ENCODE measurements at regions not wholly inside any gene's neighbourhood (a gene's known extent, or its start where the extent isn't known, plus 50 kb on each side); places are given as distances from the start of the nearest gene placed in this dataset.

DNA sequence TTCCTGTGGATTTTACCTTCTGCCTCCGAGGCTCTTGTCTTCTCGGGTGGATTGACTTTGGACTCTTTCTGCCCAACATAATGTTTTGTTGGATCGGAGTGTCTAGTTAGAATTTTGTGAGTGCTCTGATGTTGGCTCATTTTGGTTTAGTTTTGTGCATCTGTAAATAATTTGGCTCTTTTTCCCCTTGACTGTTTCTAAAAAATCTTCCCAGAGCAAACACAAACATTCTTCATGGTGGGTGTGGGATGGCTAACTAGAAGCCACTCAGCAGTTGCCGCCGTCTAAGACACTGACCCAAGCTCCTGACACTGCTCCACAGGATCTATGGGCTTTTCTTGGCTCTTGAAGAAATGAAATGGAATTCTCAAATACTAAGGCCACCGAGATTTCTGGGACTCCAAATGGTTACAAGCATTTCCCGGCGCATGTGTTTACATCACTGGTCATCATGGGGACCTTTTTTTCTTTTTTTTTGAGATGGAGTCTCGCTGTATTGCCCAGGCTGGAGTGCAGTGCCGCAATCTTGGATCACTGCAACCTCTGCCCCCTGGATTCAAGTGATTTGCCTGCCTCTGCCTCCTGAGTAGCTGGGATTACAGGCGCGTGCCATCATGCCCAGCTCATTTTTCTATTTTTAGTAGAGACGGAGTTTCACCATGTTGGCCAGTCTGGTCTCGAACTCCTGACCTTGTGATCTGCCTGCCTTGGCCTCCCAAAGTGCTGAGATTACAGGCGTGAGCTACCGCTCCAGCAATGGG lies 92.0 kb upstream of the FRMD1 start:
- TF ChIP-seq POLR2A (IDR thresholded peaks at IDR 0.05; ENCODE audit: low read depth, low read length) (no peak), POU2F2 (IDR thresholded peaks at IDR 0.05; ENCODE audit: low read depth, low read length) (no peak), POLR2AphosphoS5 (IDR thresholded peaks at IDR 0.05; ENCODE audit: low read depth, low read length) (no peak)
